Calu3 (cell line): ENCODE measurements at regions not wholly inside any gene's neighbourhood (a gene's known extent, or its start where the extent isn't known, plus 50 kb on each side); places are given as distances from the start of the nearest gene placed in this dataset.

Experiments used
- BruUV-seq: library from RNA; stranded (reverse); fragments of 400-500 nt; replicated peaks from 2 replicates; lab custom pipeline; 2021; lab: Mats Ljungman, UMichigan
- CTCF ChIA-PET: fragments of 300-600 bp; sonication (Branson Sonifier 250); formaldehyde crosslinking; loops from one replicate; lab custom pipeline; 2022; ENCODE audit warnings: antibody characterized with exemption; lab: Charles Lee
- DNase-seq: peaks from one replicate; pipeline ENCODE4 v3.0.0; 2022
- H3K27ac Mint-ChIP-seq: one replicate; pipeline ENCODE4 v1.8.0; 2022; ENCODE audit warnings: mixed read lengths; ENCODE audit not compliant: unreplicated experiment
- H3K27me3 Mint-ChIP-seq: one replicate; pipeline ENCODE4 v1.8.0; 2022; ENCODE audit warnings: mixed read lengths; ENCODE audit not compliant: unreplicated experiment
- H3K36me3 Mint-ChIP-seq: one replicate; pipeline ENCODE4 v1.8.0; 2022; ENCODE audit warnings: mild to moderate bottlenecking, moderate library complexity, mixed read lengths; ENCODE audit not compliant: insufficient read depth, unreplicated experiment
- H3K4me1 Mint-ChIP-seq: one replicate; pipeline ENCODE4 v1.8.0; 2022; ENCODE audit warnings: mild to moderate bottlenecking, low read depth, mixed read lengths; ENCODE audit not compliant: unreplicated experiment
- H3K4me3 Mint-ChIP-seq: one replicate; pipeline ENCODE4 v1.8.0; 2022; ENCODE audit warnings: mild to moderate bottlenecking, low read depth, moderate library complexity, mixed read lengths; ENCODE audit not compliant: unreplicated experiment
- H3K9me3 Mint-ChIP-seq: one replicate; pipeline ENCODE4 v1.8.0; 2022; ENCODE audit warnings: low read depth, mixed read lengths; ENCODE audit not compliant: unreplicated experiment
- CTCF ChIP-seq: fragments of 200-600 bp; IDR thresholded peaks from one replicate; pipeline ENCODE4 v1.8.0; 2022; ENCODE audit warnings: antibody characterized with exemption; ENCODE audit not compliant: unreplicated experiment
- intact Hi-C: fragments of 100-400 bp; cut with micrococcal nuclease; formaldehyde crosslinking; loops from one replicate; pipeline ENCODE4 v1.10.0; 2022; ENCODE audit not compliant: unreplicated experiment

GRCh38 chr16:65688301-65688700 is 566.4 kb upstream of the CDH11 start:
- CTCF ChIA-PET = no interaction called here
- no peaks in the 10 kb centered on the region for H3K36me3 Mint-ChIP-seq
- no peaks in the 10 kb centered on the region for H3K27me3 Mint-ChIP-seq
- no peak for TF ChIP-seq CTCF
- DNase-seq = no peak
- peaks cover 6% of the 10 kb centered on the region for H3K9me3 Mint-ChIP-seq
- no peak overlapping the region for H3K27ac Mint-ChIP-seq
- H3K4me3 Mint-ChIP-seq = no peak overlapping the region
- intact Hi-C loops = no loop called here
- no peaks in the 10 kb centered on the region for H3K4me1 Mint-ChIP-seq
- BruUV-seq = no TSS peak

GRCh38 chr16:65684230-65684629 is 562.4 kb upstream of the CDH11 start:
- intact Hi-C loops = no loop called here
- no peak overlapping the region for H3K4me3 Mint-ChIP-seq
- no peaks in the 10 kb centered on the region for H3K36me3 Mint-ChIP-seq
- H3K4me1 Mint-ChIP-seq = no peaks in the 10 kb centered on the region
- BruUV-seq = no TSS peak
- CTCF ChIA-PET = no interaction called here
- TF ChIP-seq CTCF = no peak
- H3K9me3 Mint-ChIP-seq = peaks cover 13% of the 10 kb centered on the region
- H3K27me3 Mint-ChIP-seq = no peaks in the 10 kb centered on the region
- DNase-seq = no peak
- no peak overlapping the region for H3K27ac Mint-ChIP-seq

GRCh38 chr16:65681406-65681805 is 559.5 kb upstream of the CDH11 start:
- no peak overlapping the region for H3K27ac Mint-ChIP-seq
- no peak for TF ChIP-seq CTCF
- CTCF ChIA-PET = no interaction called here
- intact Hi-C loops = no loop called here
- BruUV-seq = no TSS peak
- no peaks in the 10 kb centered on the region for H3K4me1 Mint-ChIP-seq
- no peaks in the 10 kb centered on the region for H3K27me3 Mint-ChIP-seq
- DNase-seq = no peak
- H3K4me3 Mint-ChIP-seq = no peak overlapping the region
- H3K36me3 Mint-ChIP-seq = no peaks in the 10 kb centered on the region
- H3K9me3 Mint-ChIP-seq = peaks cover 20% of the 10 kb centered on the region

- H3K27ac Mint-ChIP-seq = no peak overlapping the region
- peaks cover 18% of the 10 kb centered on the region for H3K9me3 Mint-ChIP-seq
- H3K4me1 Mint-ChIP-seq = no peaks in the 10 kb centered on the region
- TF ChIP-seq CTCF = no peak
- BruUV-seq = no TSS peak
- no peaks in the 10 kb centered on the region for H3K36me3 Mint-ChIP-seq
- no peak overlapping the region for H3K4me3 Mint-ChIP-seq
- no peaks in the 10 kb centered on the region for H3K27me3 Mint-ChIP-seq
- intact Hi-C loops = no loop called here
- DNase-seq = no peak
- CTCF ChIA-PET = interaction anchor here (0.6 kb wide), 1 partner anchor 82 kb away, joined by 3 read pairs; no protein-coding TSS in a partner anchor
Measured at GRCh38 chr16:65679785-65680184, 557.9 kb upstream of the CDH11 start.
